SK-N-SH (cell line): ENCODE measurements at regions not wholly inside any gene's neighbourhood (a gene's known extent, or its start where the extent isn't known, plus 50 kb on each side); places are given as distances from the start of the nearest gene placed in this dataset.

Experiments
- CTCF ChIA-PET: fragments of 300-600, 350-600 bp; formaldehyde crosslinking; extraction: SDS; loops from one replicate; lab custom pipeline; 2021; lab: Yijun Ruan, JAX
- POLR2A ChIA-PET: fragments of 350-600 bp; sonication (Branson Sonifier 250); formaldehyde crosslinking; extraction: SDS; loops from one replicate; lab custom pipeline; 2020; ENCODE audit warnings: antibody characterized with exemption, inconsistent platforms; lab: Yijun Ruan, JAX
- DNase-seq: peaks from one replicate; pipeline ENCODE4 v3.0.0; 2012
- H2AFZ ChIP-seq: fragments of 200-600 bp; sonication (generic); 2 replicates; pipeline ENCODE4 v1.8.1; 2016; ENCODE audit warnings: antibody characterized with exemption, mild to moderate bottlenecking, low read depth
- H3F3A ChIP-seq: fragments of 200-600 bp; sonication (generic); replicated peaks from 2 replicates; pipeline ENCODE3; 2016; ENCODE audit warnings: antibody characterized with exemption, mild to moderate bottlenecking; ENCODE audit not compliant: insufficient read depth
- H3K27ac ChIP-seq, 2 experiments: fragments of 200-500 bp in 1 of 2; fragments of 200-600 bp in 1 of 2; sonication (Bioruptor generic) in 1 of 2; sonication (generic), shearing (Covaris generic) in 1 of 2; 2 replicates each; pipeline versions ENCODE4 v1.5.1 to v1.6.1; 2014 to 2016; ENCODE audit warnings: low read depth in 2 of 2, inconsistent platforms in 1 of 2, low read length in 1 of 2, mild to moderate bottlenecking in 1 of 2, mixed read lengths in 1 of 2
- H3K27me3 ChIP-seq: fragments of 200-600 bp; sonication (generic), shearing (Covaris generic); 2 replicates; pipeline ENCODE4 v1.6.1; 2016; ENCODE audit warnings: mixed run types; ENCODE audit not compliant: insufficient read depth
- H3K36me3 ChIP-seq, 2 experiments: fragments of 200-500 bp in 1 of 2; fragments of 200-600 bp in 1 of 2; sonication (Bioruptor generic) in 1 of 2; sonication (generic) in 1 of 2; replicated peaks in 1 of 2; 2 replicates each; pipeline versions ENCODE3 to v1.5.1; 2014 to 2016; ENCODE audit warnings: low read length in 1 of 2, mild to moderate bottlenecking in 1 of 2; ENCODE audit not compliant: insufficient read depth in 2 of 2, control insufficient read depth in 1 of 2
- H3K4me1 ChIP-seq, 2 experiments: fragments of 200-500 bp in 1 of 2; fragments of 200-600 bp in 1 of 2; sonication (Bioruptor generic) in 1 of 2; sonication (generic), shearing (Covaris generic) in 1 of 2; 2 replicates each; pipeline versions ENCODE4 v1.5.1 to v1.6.1; 2014 to 2016; ENCODE audit warnings: low read depth in 1 of 2, low read length in 1 of 2, mixed run types in 1 of 2; ENCODE audit not compliant: insufficient read depth in 2 of 2, control insufficient read depth in 1 of 2
- H3K4me2 ChIP-seq: fragments of 200-600 bp; sonication (generic), shearing (Covaris generic); 2 replicates; pipeline ENCODE4 v1.6.1; 2017; ENCODE audit warnings: mixed run types
- H3K4me3 ChIP-seq, 2 experiments: fragments of 200-500 bp in 1 of 2; fragments of 200-600 bp in 1 of 2; sonication (Bioruptor generic) in 1 of 2; sonication (generic), shearing (Covaris generic) in 1 of 2; 2 replicates each; pipeline versions ENCODE4 v1.5.1 to v1.8.1; 2014 to 2016; ENCODE audit warnings: low read depth in 2 of 2, inconsistent platforms in 1 of 2, low read length in 1 of 2, mild to moderate bottlenecking in 1 of 2, mixed read lengths in 1 of 2, moderate library complexity in 1 of 2
- H3K79me2 ChIP-seq: fragments of 200-600 bp; sonication (generic); 2 replicates; pipeline ENCODE4 v1.8.1; 2017; ENCODE audit warnings: mild to moderate bottlenecking; ENCODE audit not compliant: insufficient read depth
- H3K9ac ChIP-seq: fragments of 200-600 bp; sonication (generic); 2 replicates; pipeline ENCODE4 v1.6.1; 2017; ENCODE audit warnings: mixed run types
- H3K9me2 ChIP-seq: fragments of 200-600 bp; sonication (generic); 2 replicates; pipeline ENCODE4 v1.6.1; 2017; ENCODE audit warnings: mixed run types
- H3K9me3 ChIP-seq: fragments of 200-600 bp; sonication (generic); 2 replicates; pipeline ENCODE4 v1.6.1; 2017; ENCODE audit warnings: mixed run types, mild to moderate bottlenecking, moderate library complexity
- H4K20me1 ChIP-seq: fragments of 200-600 bp; sonication (generic); 2 replicates; pipeline ENCODE4 v1.6.1; 2017; ENCODE audit warnings: mild to moderate bottlenecking, mixed run types; ENCODE audit not compliant: insufficient read depth
- CHD2 ChIP-seq: fragments of 150-350 bp; IDR thresholded peaks from 2 replicates; pipeline ENCODE4 v1.6.1; 2018; ENCODE audit warnings: low read length; ENCODE audit not compliant: partially characterized antibody
- ELF1 ChIP-seq: IDR thresholded peaks from 2 replicates; pipeline ENCODE4 v1.4.0; 2012
- EP300 ChIP-seq, 2 experiments: IDR thresholded peaks; 2 replicates each; pipeline versions ENCODE4 v1.4.0 to v1.6.1; 2012; ENCODE audit warnings: borderline replicate concordance in 1 of 2, low read depth in 1 of 2, low read length in 1 of 2
- EZH2phosphoT487 ChIP-seq: fragments of 200-600 bp; sonication (generic); IDR thresholded peaks from 2 replicates; pipeline ENCODE4 v1.6.1; 2017; ENCODE audit warnings: low read depth, mixed run types, mild to moderate bottlenecking, antibody characterized with exemption, moderate library complexity, borderline replicate concordance
- FOSL2 ChIP-seq: IDR thresholded peaks from 2 replicates; pipeline ENCODE4 v1.4.0; 2012; ENCODE audit warnings: low read depth, mild to moderate bottlenecking, moderate library complexity, borderline replicate concordance
- FOXJ3 ChIP-seq: sonication (generic); formaldehyde crosslinking; IDR thresholded peaks from 2 replicates; pipeline ENCODE4 v1.5.1; 2020; ENCODE audit warnings: mild to moderate bottlenecking, missing genetic modification reagents
- FOXM1 ChIP-seq: IDR thresholded peaks from 2 replicates; pipeline ENCODE4 v1.4.0; 2012; ENCODE audit warnings: low read depth, mild to moderate bottlenecking
- GABPA ChIP-seq: IDR thresholded peaks from 2 replicates; pipeline ENCODE4 v1.4.0; 2012; ENCODE audit warnings: low read depth, mild to moderate bottlenecking
- GATA2 ChIP-seq: sonication (generic); formaldehyde crosslinking; IDR thresholded peaks from 2 replicates; pipeline ENCODE4 v1.5.0; 2020; ENCODE audit warnings: mild to moderate bottlenecking, missing genetic modification reagents
- MEF2A ChIP-seq: IDR thresholded peaks from 2 replicates; pipeline ENCODE4 v1.4.0; 2012; ENCODE audit warnings: low read depth, borderline replicate concordance
- MXI1 ChIP-seq: IDR thresholded peaks from 2 replicates; pipeline ENCODE4 v1.6.1; 2012; ENCODE audit warnings: mild to moderate bottlenecking, low read depth, low read length, improper control_type of control experiment
- NFIC ChIP-seq: IDR thresholded peaks from 2 replicates; pipeline ENCODE4 v1.4.0; 2012; ENCODE audit warnings: borderline replicate concordance
- NRF1 ChIP-seq: IDR thresholded peaks from 2 replicates; pipeline ENCODE4 v1.6.1; 2012; ENCODE audit warnings: low read depth, mild to moderate bottlenecking, low read length
- POLR2AphosphoS5 ChIP-seq: IDR thresholded peaks from 2 replicates; pipeline ENCODE4 v1.6.1; 2012; ENCODE audit warnings: low read depth, low read length
- RAD21 ChIP-seq: IDR thresholded peaks from 2 replicates; pipeline ENCODE4 v1.6.1; 2012; ENCODE audit warnings: mild to moderate bottlenecking, low read length
- RFX5 ChIP-seq: IDR thresholded peaks from 2 replicates; pipeline ENCODE4 v1.6.1; 2012; ENCODE audit warnings: mild to moderate bottlenecking, improper control_type of control experiment, low read length
- RXRA ChIP-seq: IDR thresholded peaks from 2 replicates; pipeline ENCODE4 v1.4.0; 2012; ENCODE audit warnings: low read depth, mild to moderate bottlenecking, borderline replicate concordance
- SIN3A ChIP-seq: IDR thresholded peaks from 2 replicates; pipeline ENCODE4 v1.6.1; 2012; ENCODE audit warnings: low read depth, mild to moderate bottlenecking, low read length, moderate library complexity, borderline replicate concordance
- TAF1 ChIP-seq: IDR thresholded peaks from 2 replicates; pipeline ENCODE4 v1.6.1; 2012; ENCODE audit warnings: low read depth, mild to moderate bottlenecking, low read length, moderate library complexity, borderline replicate concordance
- TEAD4 ChIP-seq: IDR thresholded peaks from 2 replicates; pipeline ENCODE4 v1.4.0; 2012; ENCODE audit warnings: mild to moderate bottlenecking, borderline replicate concordance; ENCODE audit not compliant: insufficient read depth
- USF1 ChIP-seq: IDR thresholded peaks from 2 replicates; pipeline ENCODE4 v1.4.0; 2012; ENCODE audit warnings: low read depth, borderline replicate concordance
- USF2 ChIP-seq: fragments of 150-350 bp; IDR thresholded peaks from 2 replicates; pipeline ENCODE4 v1.6.1; 2017; ENCODE audit warnings: antibody characterized with exemption, low read length, low read depth, borderline replicate concordance
- YY1 ChIP-seq: IDR thresholded peaks from 2 replicates; pipeline ENCODE4 v1.4.0; 2012; ENCODE audit warnings: low read depth, mild to moderate bottlenecking
- WGBS: methylation state at CpG from one replicate; pipeline ENCODE4 v1.1.6; 2017; ENCODE audit warnings: low lambda C conversion rate; 5-methylcytosine and 5-hydroxymethylcytosine counted together
- TF ChIP-seq, protein P1 (sequence below): IDR thresholded peaks from 2 replicates; pipeline ENCODE4 v1.6.1; 2012; ENCODE audit warnings: mild to moderate bottlenecking, low read depth, low read length, moderate library complexity
- TF ChIP-seq, protein P2 (sequence below): IDR thresholded peaks from 2 replicates; pipeline ENCODE4; 2012
- TF ChIP-seq, protein P3 (sequence below): IDR thresholded peaks from 2 replicates; pipeline ENCODE4 v1.4.0; 2012; ENCODE audit warnings: low read depth
- TF ChIP-seq, protein P4 (sequence below): fragments of 200-600 bp; sonication (generic); IDR thresholded peaks from 2 replicates; pipeline ENCODE4 v1.6.1; 2017; ENCODE audit warnings: antibody characterized with exemption, mild to moderate bottlenecking, moderate library complexity

GRCh38 chr17:33864758-33865229 lies 390.3 kb upstream of the CCL2 start:
- H3K4me3 ChIP-seq, result no peak overlapping the region
- no peaks in the 10 kb centered on the region for H3K36me3 ChIP-seq
- H4K20me1 ChIP-seq, result no peaks in the 10 kb centered on the region
- no peaks in the 10 kb centered on the region for H3K27me3 ChIP-seq
- H3K79me2 ChIP-seq, result no peaks in the 10 kb centered on the region
- ChIA-PET CTCF (interaction anchor here (0.7 to 1.2 kb wide), 4 partner anchors 63 to 284 kb away, joined by 3 to 4 read pairs (median 4); no protein-coding TSS in a partner anchor), POLR2A (no interaction called here)
- WGBS, result 1% methylated on average over 3 of the region's 3 CpGs
- no peaks in the 10 kb centered on the region for H3K9me2 ChIP-seq
- peak; percentile 69 for DNase-seq
- no peaks in the 10 kb centered on the region for H3K9me3 ChIP-seq
- no peak overlapping the region for H3K9ac ChIP-seq
- H3K4me2 ChIP-seq, result no peak overlapping the region
- no peak overlapping the region for H2AFZ ChIP-seq
- H3K27ac ChIP-seq, result peak overlapping the region in 1 of 2 experiments; percentile 98; a peak in 2 of 4 replicates
- peaks cover 0 to 24% of the 10 kb centered on the region in 2 experiments; a peak in 2 of 4 replicates for H3K4me1 ChIP-seq
- no peaks in the 10 kb centered on the region for H3F3A ChIP-seq
- TF ChIP-seq, protein P1, sequence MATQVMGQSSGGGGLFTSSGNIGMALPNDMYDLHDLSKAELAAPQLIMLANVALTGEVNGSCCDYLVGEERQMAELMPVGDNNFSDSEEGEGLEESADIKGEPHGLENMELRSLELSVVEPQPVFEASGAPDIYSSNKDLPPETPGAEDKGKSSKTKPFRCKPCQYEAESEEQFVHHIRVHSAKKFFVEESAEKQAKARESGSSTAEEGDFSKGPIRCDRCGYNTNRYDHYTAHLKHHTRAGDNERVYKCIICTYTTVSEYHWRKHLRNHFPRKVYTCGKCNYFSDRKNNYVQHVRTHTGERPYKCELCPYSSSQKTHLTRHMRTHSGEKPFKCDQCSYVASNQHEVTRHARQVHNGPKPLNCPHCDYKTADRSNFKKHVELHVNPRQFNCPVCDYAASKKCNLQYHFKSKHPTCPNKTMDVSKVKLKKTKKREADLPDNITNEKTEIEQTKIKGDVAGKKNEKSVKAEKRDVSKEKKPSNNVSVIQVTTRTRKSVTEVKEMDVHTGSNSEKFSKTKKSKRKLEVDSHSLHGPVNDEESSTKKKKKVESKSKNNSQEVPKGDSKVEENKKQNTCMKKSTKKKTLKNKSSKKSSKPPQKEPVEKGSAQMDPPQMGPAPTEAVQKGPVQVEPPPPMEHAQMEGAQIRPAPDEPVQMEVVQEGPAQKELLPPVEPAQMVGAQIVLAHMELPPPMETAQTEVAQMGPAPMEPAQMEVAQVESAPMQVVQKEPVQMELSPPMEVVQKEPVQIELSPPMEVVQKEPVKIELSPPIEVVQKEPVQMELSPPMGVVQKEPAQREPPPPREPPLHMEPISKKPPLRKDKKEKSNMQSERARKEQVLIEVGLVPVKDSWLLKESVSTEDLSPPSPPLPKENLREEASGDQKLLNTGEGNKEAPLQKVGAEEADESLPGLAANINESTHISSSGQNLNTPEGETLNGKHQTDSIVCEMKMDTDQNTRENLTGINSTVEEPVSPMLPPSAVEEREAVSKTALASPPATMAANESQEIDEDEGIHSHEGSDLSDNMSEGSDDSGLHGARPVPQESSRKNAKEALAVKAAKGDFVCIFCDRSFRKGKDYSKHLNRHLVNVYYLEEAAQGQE, result no peak
- TF ChIP-seq EZH2phosphoT487 (no peak), RAD21 (no peak; the same call in 1 of the 2 replicates), RXRA (no peak), FOXJ3 (peak; percentile 96), RFX5 (no peak), FOXM1 (no peak), USF1 (no peak), NRF1 (no peak), NFIC (no peak), GATA2 (CRISPR knock-in tag) (peak; percentile 72), TEAD4 (0 out of 2 replicates have a peak, but pooled peaks have one; percentile 24), FOSL2 (no peak), EP300 (IDR thresholded peaks at IDR 0.05; ENCODE audit: borderline replicate concordance in 1 of 2, low read depth in 1 of 2, low read length in 1 of 2) (peak in 1 of 2 experiments; percentile 94; a peak in 2 of 4 replicates), TAF1 (no peak), CHD2 (peak; percentile 78), ELF1 (no peak), SIN3A (no peak), POLR2AphosphoS5 (no peak), MXI1 (peak; percentile 45; the same call in 1 of the 2 replicates), GABPA (no peak), YY1 (no peak), USF2 (no peak), MEF2A (no peak)
- TF ChIP-seq, protein P2, sequence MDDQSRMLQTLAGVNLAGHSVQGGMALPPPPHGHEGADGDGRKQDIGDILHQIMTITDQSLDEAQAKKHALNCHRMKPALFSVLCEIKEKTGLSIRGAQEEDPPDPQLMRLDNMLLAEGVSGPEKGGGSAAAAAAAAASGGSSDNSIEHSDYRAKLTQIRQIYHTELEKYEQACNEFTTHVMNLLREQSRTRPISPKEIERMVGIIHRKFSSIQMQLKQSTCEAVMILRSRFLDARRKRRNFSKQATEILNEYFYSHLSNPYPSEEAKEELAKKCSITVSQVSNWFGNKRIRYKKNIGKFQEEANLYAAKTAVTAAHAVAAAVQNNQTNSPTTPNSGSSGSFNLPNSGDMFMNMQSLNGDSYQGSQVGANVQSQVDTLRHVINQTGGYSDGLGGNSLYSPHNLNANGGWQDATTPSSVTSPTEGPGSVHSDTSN, result no peak
- TF ChIP-seq, protein P3, sequence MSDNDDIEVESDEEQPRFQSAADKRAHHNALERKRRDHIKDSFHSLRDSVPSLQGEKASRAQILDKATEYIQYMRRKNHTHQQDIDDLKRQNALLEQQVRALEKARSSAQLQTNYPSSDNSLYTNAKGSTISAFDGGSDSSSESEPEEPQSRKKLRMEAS, result no peak
- TF ChIP-seq, protein P4, sequence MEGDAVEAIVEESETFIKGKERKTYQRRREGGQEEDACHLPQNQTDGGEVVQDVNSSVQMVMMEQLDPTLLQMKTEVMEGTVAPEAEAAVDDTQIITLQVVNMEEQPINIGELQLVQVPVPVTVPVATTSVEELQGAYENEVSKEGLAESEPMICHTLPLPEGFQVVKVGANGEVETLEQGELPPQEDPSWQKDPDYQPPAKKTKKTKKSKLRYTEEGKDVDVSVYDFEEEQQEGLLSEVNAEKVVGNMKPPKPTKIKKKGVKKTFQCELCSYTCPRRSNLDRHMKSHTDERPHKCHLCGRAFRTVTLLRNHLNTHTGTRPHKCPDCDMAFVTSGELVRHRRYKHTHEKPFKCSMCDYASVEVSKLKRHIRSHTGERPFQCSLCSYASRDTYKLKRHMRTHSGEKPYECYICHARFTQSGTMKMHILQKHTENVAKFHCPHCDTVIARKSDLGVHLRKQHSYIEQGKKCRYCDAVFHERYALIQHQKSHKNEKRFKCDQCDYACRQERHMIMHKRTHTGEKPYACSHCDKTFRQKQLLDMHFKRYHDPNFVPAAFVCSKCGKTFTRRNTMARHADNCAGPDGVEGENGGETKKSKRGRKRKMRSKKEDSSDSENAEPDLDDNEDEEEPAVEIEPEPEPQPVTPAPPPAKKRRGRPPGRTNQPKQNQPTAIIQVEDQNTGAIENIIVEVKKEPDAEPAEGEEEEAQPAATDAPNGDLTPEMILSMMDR, result no peak
